DOHH2 (cell line): ENCODE measurements at regions not wholly inside any gene's neighbourhood (a gene's known extent, or its start where the extent isn't known, plus 50 kb on each side); places are given as distances from the start of the nearest gene placed in this dataset.

ENCODE experiments used
- H3F3A ChIP-seq: fragments of 200-600 bp; sonication (generic), shearing (Covaris generic); 2 replicates; pipeline ENCODE4 v1.6.0; 2016; ENCODE audit warnings: antibody characterized with exemption, mild to moderate bottlenecking; ENCODE audit not compliant: control insufficient read depth, insufficient read depth
- H3K27ac ChIP-seq: fragments of 200-600 bp; sonication (generic); 2 replicates; pipeline ENCODE4 v1.5.1; 2014; ENCODE audit warnings: low read depth, mild to moderate bottlenecking, low read length, moderate library complexity
- H3K27me3 ChIP-seq: fragments of 200-600 bp; sonication (generic); 2 replicates; pipeline ENCODE4 v1.6.1; 2014; ENCODE audit warnings: mild to moderate bottlenecking, low read length, mixed read lengths; ENCODE audit not compliant: control insufficient read depth
- H3K36me3 ChIP-seq: fragments of 200-600 bp; sonication (generic); 2 replicates; pipeline ENCODE4 v1.6.1; 2014; ENCODE audit warnings: mild to moderate bottlenecking, low read length, moderate library complexity, mixed read lengths; ENCODE audit not compliant: control insufficient read depth
- H3K4me1 ChIP-seq: fragments of 200-600 bp; sonication (generic); 2 replicates; pipeline ENCODE4 v1.6.1; 2014; ENCODE audit warnings: mild to moderate bottlenecking, low read length, mixed read lengths; ENCODE audit not compliant: control insufficient read depth
- H3K4me2 ChIP-seq: fragments of 200-600 bp; sonication (generic); 2 replicates; pipeline ENCODE4 v1.6.0; 2014; ENCODE audit warnings: mild to moderate bottlenecking, low read length, moderate library complexity
- H3K4me3 ChIP-seq: fragments of 200-600 bp; sonication (generic); 2 replicates; pipeline ENCODE4 v1.5.1; 2014; ENCODE audit warnings: mild to moderate bottlenecking, low read length, mixed read lengths
- H3K79me2 ChIP-seq: fragments of 200-600 bp; sonication (generic); 2 replicates; pipeline ENCODE4 v1.6.1; 2014; ENCODE audit warnings: mild to moderate bottlenecking, low read length, mixed read lengths; ENCODE audit not compliant: control insufficient read depth
- H3K9me2 ChIP-seq: fragments of 200-600 bp; sonication (generic); replicated peaks from 2 replicates; pipeline ENCODE4 v1.6.1; 2014; ENCODE audit warnings: mild to moderate bottlenecking, low read length, mixed read lengths; ENCODE audit not compliant: control insufficient read depth
- H3K9me3 ChIP-seq: fragments of 200-600 bp; sonication (generic); 2 replicates; pipeline ENCODE4 v1.6.1; 2014; ENCODE audit warnings: antibody characterized with exemption, low read length, mixed read lengths; ENCODE audit not compliant: control insufficient read depth, insufficient read depth
- H4K20me1 ChIP-seq: fragments of 200-600 bp; sonication (generic); 2 replicates; pipeline ENCODE4 v1.6.0; 2014; ENCODE audit warnings: low read depth, mild to moderate bottlenecking, antibody characterized with exemption, low read length, moderate library complexity; ENCODE audit not compliant: control insufficient read depth, insufficient read depth
- CTCF ChIP-seq: fragments of 200-600 bp; sonication (generic); IDR thresholded peaks from one replicate; pipeline ENCODE4 v1.5.1; 2014; ENCODE audit warnings: antibody characterized with exemption, mild to moderate bottlenecking, low read depth, low read length; ENCODE audit not compliant: poor library complexity, severe bottlenecking
- EZH2phosphoT487 ChIP-seq: fragments of 200-600 bp; sonication (generic); IDR thresholded peaks from 2 replicates; pipeline ENCODE4 v1.6.1; 2017; ENCODE audit warnings: borderline replicate concordance, mild to moderate bottlenecking, antibody characterized with exemption, low read length, moderate library complexity, mixed read lengths

GRCh38 chr11:109974523-109974922 lies 118.7 kb upstream of the ZC3H12C start:
- no peak overlapping the region for H3K4me2 ChIP-seq

GRCh38 chr11:109978895-109979294 lies 114.3 kb upstream of the ZC3H12C start:
- Histone ChIP-seq H3F3A (no peaks in the 10 kb centered on the region), H4K20me1 (no peaks in the 10 kb centered on the region), H3K4me2 (no peak overlapping the region), H3K9me3 (no peaks in the 10 kb centered on the region; the same call in 1 of the 2 replicates), H3K27me3 (no peaks in the 10 kb centered on the region; the same call in 1 of the 2 replicates), H3K4me3 (no peak overlapping the region), H3K27ac (no peak overlapping the region), H3K9me2 (no peaks in the 10 kb centered on the region), H3K79me2 (no peaks in the 10 kb centered on the region), H3K4me1 (peaks cover under 1% of the 10 kb centered on the region; the same call in 1 of the 2 replicates), H3K36me3 (no peaks in the 10 kb centered on the region)
- TF ChIP-seq CTCF (no peak), EZH2phosphoT487 (no peak)

More at GRCh38 chr11:109974523-109974922, 118.7 kb upstream of the ZC3H12C start:
- no peaks in the 10 kb centered on the region for H3K9me3 ChIP-seq
- no peaks in the 10 kb centered on the region for H3K27me3 ChIP-seq
- no peaks in the 10 kb centered on the region for H4K20me1 ChIP-seq
- H3K27ac ChIP-seq, result no peak overlapping the region
- peaks cover 25% of the 10 kb centered on the region for H3K4me1 ChIP-seq
- no peaks in the 10 kb centered on the region for H3K36me3 ChIP-seq
- no peaks in the 10 kb centered on the region for H3F3A ChIP-seq
- H3K4me3 ChIP-seq, result no peak overlapping the region
- H3K79me2 ChIP-seq, result no peaks in the 10 kb centered on the region
- H3K9me2 ChIP-seq, result no peaks in the 10 kb centered on the region
- no peak for TF ChIP-seq EZH2phosphoT487
- TF ChIP-seq CTCF, result no peak

GRCh38 chr11:109981031-109981636 lies 112.1 kb upstream of the ZC3H12C start:
- no peak for TF ChIP-seq EZH2phosphoT487
- no peak for TF ChIP-seq CTCF
- peaks cover 17% of the 10 kb centered on the region for H3K4me1 ChIP-seq

More at GRCh38 chr11:109981031-109981636, 112.1 kb upstream of the ZC3H12C start:
- H3K27me3 ChIP-seq, result no peaks in the 10 kb centered on the region; the same call in 1 of the 2 replicates
- no peaks in the 10 kb centered on the region for H3K9me2 ChIP-seq
- no peaks in the 10 kb centered on the region for H4K20me1 ChIP-seq
- H3F3A ChIP-seq, result no peaks in the 10 kb centered on the region
- no peaks in the 10 kb centered on the region for H3K79me2 ChIP-seq
- no peak overlapping the region for H3K4me3 ChIP-seq
- no peaks in the 10 kb centered on the region; the same call in 1 of the 2 replicates for H3K9me3 ChIP-seq
- H3K27ac ChIP-seq, result no peak overlapping the region
- H3K36me3 ChIP-seq, result no peaks in the 10 kb centered on the region
- no peak overlapping the region for H3K4me2 ChIP-seq
